Skeletal muscle satellite cell (primary cell): ENCODE measurements at regions not wholly inside any gene's neighbourhood (a gene's known extent, or its start where the extent isn't known, plus 50 kb on each side); places are given as distances from the start of the nearest gene placed in this dataset.

Experiments
- H3K27me3 ChIP-seq: 2 replicates; pipeline ENCODE4 v1.7.0; 2013; ENCODE audit warnings: low read length; ENCODE audit not compliant: control insufficient read depth, insufficient read depth
- H3K36me3 ChIP-seq: 2 replicates; pipeline ENCODE4 v1.7.0; 2013; ENCODE audit warnings: mild to moderate bottlenecking, control low read depth, low read length; ENCODE audit not compliant: insufficient read depth
- H3K4me1 ChIP-seq: 2 replicates; pipeline ENCODE4 v1.7.0; 2013; ENCODE audit warnings: low read length; ENCODE audit not compliant: control insufficient read depth, insufficient read depth
- H3K4me2 ChIP-seq: 2 replicates; pipeline ENCODE4 v1.7.0; 2013; ENCODE audit warnings: mild to moderate bottlenecking, low read length
- H3K4me3 ChIP-seq: 2 replicates; pipeline ENCODE4 v1.7.0; 2013; ENCODE audit warnings: low read length
- H3K9ac ChIP-seq: 2 replicates; pipeline ENCODE4 v1.7.0; 2013; ENCODE audit warnings: mild to moderate bottlenecking, low read depth, low read length, moderate library complexity
- H3K9me3 ChIP-seq: replicated peaks from 2 replicates; pipeline ENCODE4 v1.7.0; 2013; ENCODE audit warnings: mild to moderate bottlenecking, control low read depth, low read length

GRCh38 chr4:122027203-122027602, 75.3 kb upstream of the TRPC3 start:
- no peaks in the 10 kb centered on the region for H3K9me3 ChIP-seq
- no peaks in the 10 kb centered on the region for H3K4me1 ChIP-seq
- no peaks in the 10 kb centered on the region for H3K36me3 ChIP-seq
- no peak overlapping the region for H3K4me2 ChIP-seq
- H3K4me3 ChIP-seq, result no peak overlapping the region
- H3K9ac ChIP-seq, result no peak overlapping the region
- peaks cover 4% of the 10 kb centered on the region for H3K27me3 ChIP-seq

- Histone ChIP-seq H3K27me3 (no peaks in the 10 kb centered on the region), H3K4me3 (no peak overlapping the region), H3K9me3 (no peaks in the 10 kb centered on the region), H3K4me1 (peaks cover 8% of the 10 kb centered on the region), H3K36me3 (no peaks in the 10 kb centered on the region), H3K9ac (no peak overlapping the region), H3K4me2 (no peak overlapping the region)
Observed at GRCh38 chr4:122017296-122017695, 65.4 kb upstream of the TRPC3 start.

- no peaks in the 10 kb centered on the region for H3K36me3 ChIP-seq
- H3K27me3 ChIP-seq, result no peaks in the 10 kb centered on the region
- peaks cover 15% of the 10 kb centered on the region for H3K4me1 ChIP-seq
- H3K4me3 ChIP-seq, result no peak overlapping the region
- no peak overlapping the region for H3K9ac ChIP-seq
- no peaks in the 10 kb centered on the region for H3K9me3 ChIP-seq
- no peak overlapping the region for H3K4me2 ChIP-seq
Observed at GRCh38 chr4:122015203-122015602, 63.3 kb upstream of the TRPC3 start.

- no peak overlapping the region for H3K4me3 ChIP-seq
- no peaks in the 10 kb centered on the region for H3K9me3 ChIP-seq
- H3K4me2 ChIP-seq, result no peak overlapping the region
- H3K27me3 ChIP-seq, result no peaks in the 10 kb centered on the region
- H3K9ac ChIP-seq, result no peak overlapping the region
- H3K36me3 ChIP-seq, result no peaks in the 10 kb centered on the region
- H3K4me1 ChIP-seq, result peaks cover 16% of the 10 kb centered on the region
Observed at GRCh38 chr4:122012735-122013134, 60.9 kb upstream of the TRPC3 start.

GRCh38 chr4:122010610-122011009, 58.8 kb upstream of the TRPC3 start:
- peaks cover 17% of the 10 kb centered on the region for H3K4me1 ChIP-seq
- H3K9ac ChIP-seq, result no peak overlapping the region
- no peak overlapping the region for H3K4me2 ChIP-seq
- no peaks in the 10 kb centered on the region for H3K9me3 ChIP-seq
- H3K27me3 ChIP-seq, result no peaks in the 10 kb centered on the region
- no peaks in the 10 kb centered on the region for H3K36me3 ChIP-seq
- H3K4me3 ChIP-seq, result no peak overlapping the region

GRCh38 chr4:122009524-122009923, 57.7 kb upstream of the TRPC3 start:
- peaks cover 21% of the 10 kb centered on the region for H3K4me1 ChIP-seq
- no peak overlapping the region for H3K9ac ChIP-seq
- H3K27me3 ChIP-seq, result no peaks in the 10 kb centered on the region
- H3K9me3 ChIP-seq, result no peaks in the 10 kb centered on the region
- no peaks in the 10 kb centered on the region for H3K36me3 ChIP-seq
- H3K4me2 ChIP-seq, result no peak overlapping the region
- no peak overlapping the region for H3K4me3 ChIP-seq

GRCh38 chr4:122007016-122007415, 55.2 kb upstream of the TRPC3 start:
- Histone ChIP-seq H3K9me3 (no peaks in the 10 kb centered on the region), H3K27me3 (no peaks in the 10 kb centered on the region), H3K4me1 (peaks cover 13% of the 10 kb centered on the region), H3K36me3 (no peaks in the 10 kb centered on the region), H3K4me2 (no peak overlapping the region), H3K9ac (no peak overlapping the region), H3K4me3 (no peak overlapping the region)

- Histone ChIP-seq H3K9me3 (no peaks in the 10 kb centered on the region), H3K27me3 (no peaks in the 10 kb centered on the region), H3K4me3 (no peak overlapping the region), H3K4me2 (no peak overlapping the region), H3K4me1 (peaks cover 6% of the 10 kb centered on the region), H3K9ac (no peak overlapping the region), H3K36me3 (no peaks in the 10 kb centered on the region)
Observed at GRCh38 chr4:122005064-122005755, 53.4 kb upstream of the TRPC3 start.

GRCh38 chr4:122003335-122003734, 51.5 kb upstream of the TRPC3 start:
- H3K27me3 ChIP-seq, result no peaks in the 10 kb centered on the region
- no peak overlapping the region for H3K4me3 ChIP-seq
- H3K36me3 ChIP-seq, result no peaks in the 10 kb centered on the region
- peaks cover 5% of the 10 kb centered on the region for H3K4me1 ChIP-seq
- no peaks in the 10 kb centered on the region for H3K9me3 ChIP-seq
- H3K4me2 ChIP-seq, result no peak overlapping the region
- no peak overlapping the region for H3K9ac ChIP-seq
